PC-9 (cell line): ENCODE measurements at regions not wholly inside any gene's neighbourhood (a gene's known extent, or its start where the extent isn't known, plus 50 kb on each side); places are given as distances from the start of the nearest gene placed in this dataset.

Experiments used
- CTCF ChIP-seq: fragments of 200-600 bp; sonication (generic); conservative IDR thresholded peaks from 2 replicates; pipeline ENCODE4 v1.6.1; 2017; ENCODE audit warnings: mixed run types, antibody characterized with exemption, mild to moderate bottlenecking, moderate library complexity
- EZH2 ChIP-seq: fragments of 200-600 bp; sonication (generic); IDR thresholded peaks from 2 replicates; pipeline ENCODE4 v1.8.0; 2017; ENCODE audit warnings: antibody characterized with exemption, low read depth

GRCh38 chr4:116397714-116398113 is 687.7 kb downstream of the TRAM1L1 start:
- TF ChIP-seq EZH2, result no peak
- no peak for TF ChIP-seq CTCF
